ENCODE measurements at regions not wholly inside any gene's neighbourhood (a gene's known extent, or its start where the extent isn't known, plus 50 kb on each side); places are given as distances from the start of the nearest gene placed in this dataset.

GRCh38 chr4:110278127-110278526, 79.7 kb upstream of the ELOVL6 start:
- DNase-seq (ENCODE audit: low spot score) = peak; percentile 6

- DNase-seq (ENCODE audit: low spot score) = peak; percentile 17
These were observed 77.5 kb upstream of the ELOVL6 start for GRCh38 chr4:110275871-110276270.

- DNase-seq (ENCODE audit: low spot score) = no peak
These were observed 73.6 kb upstream of the ELOVL6 start for GRCh38 chr4:110271986-110272385.

GRCh38 chr4:110270492-110271197, 72.2 kb upstream of the ELOVL6 start:
- peak; percentile 50 for DNase-seq (ENCODE audit: low spot score)

- no peak for DNase-seq (ENCODE audit: low spot score)
These were observed 70.4 kb upstream of the ELOVL6 start for GRCh38 chr4:110268790-110269189.

GRCh38 chr4:110268352-110268751, 69.9 kb upstream of the ELOVL6 start:
- no peak for DNase-seq (ENCODE audit: low spot score)

GRCh38 chr4:110266136-110266535, 67.7 kb upstream of the ELOVL6 start:
- DNase-seq (ENCODE audit: low spot score) = no peak

GRCh38 chr4:110265001-110265400, 66.6 kb upstream of the ELOVL6 start:
- DNase-seq (ENCODE audit: low spot score) = no peak

- DNase-seq (ENCODE audit: low spot score) = no peak
These were observed 61.9 kb upstream of the ELOVL6 start for GRCh38 chr4:110260299-110260698.

GRCh38 chr4:110250023-110250387, 51.6 kb upstream of the ELOVL6 start:
- DNase-seq (ENCODE audit: low spot score) = peak; percentile 63

- DNase-seq (ENCODE audit: low spot score) = no peak
These were observed 50.4 kb upstream of the ELOVL6 start for GRCh38 chr4:110248831-110249253.

All from kidney tubule cell (primary cell).